Calu3 (cell line): ENCODE measurements at regions not wholly inside any gene's neighbourhood (a gene's known extent, or its start where the extent isn't known, plus 50 kb on each side); places are given as distances from the start of the nearest gene placed in this dataset.

Experiments used
- BruUV-seq: library from RNA; stranded (reverse); fragments of 400-500 nt; replicated peaks from 2 replicates; lab custom pipeline; 2021; lab: Mats Ljungman, UMichigan
- CTCF ChIA-PET: fragments of 300-600 bp; sonication (Branson Sonifier 250); formaldehyde crosslinking; loops from one replicate; lab custom pipeline; 2022; ENCODE audit warnings: antibody characterized with exemption; lab: Charles Lee
- DNase-seq: peaks from one replicate; pipeline ENCODE4 v3.0.0; 2022
- H3K27ac Mint-ChIP-seq: one replicate; pipeline ENCODE4 v1.8.0; 2022; ENCODE audit warnings: mixed read lengths; ENCODE audit not compliant: unreplicated experiment
- H3K27me3 Mint-ChIP-seq: one replicate; pipeline ENCODE4 v1.8.0; 2022; ENCODE audit warnings: mixed read lengths; ENCODE audit not compliant: unreplicated experiment
- H3K36me3 Mint-ChIP-seq: one replicate; pipeline ENCODE4 v1.8.0; 2022; ENCODE audit warnings: mild to moderate bottlenecking, moderate library complexity, mixed read lengths; ENCODE audit not compliant: insufficient read depth, unreplicated experiment
- H3K4me1 Mint-ChIP-seq: one replicate; pipeline ENCODE4 v1.8.0; 2022; ENCODE audit warnings: mild to moderate bottlenecking, low read depth, mixed read lengths; ENCODE audit not compliant: unreplicated experiment
- H3K4me3 Mint-ChIP-seq: one replicate; pipeline ENCODE4 v1.8.0; 2022; ENCODE audit warnings: mild to moderate bottlenecking, low read depth, moderate library complexity, mixed read lengths; ENCODE audit not compliant: unreplicated experiment
- H3K9me3 Mint-ChIP-seq: one replicate; pipeline ENCODE4 v1.8.0; 2022; ENCODE audit warnings: low read depth, mixed read lengths; ENCODE audit not compliant: unreplicated experiment
- intact Hi-C: fragments of 100-400 bp; cut with micrococcal nuclease; formaldehyde crosslinking; loops from one replicate; pipeline ENCODE4 v1.10.0; 2022; ENCODE audit not compliant: unreplicated experiment
- TF ChIP-seq, protein P1 (sequence below): fragments of 200-600 bp; IDR thresholded peaks from one replicate; pipeline ENCODE4 v1.8.0; 2022; ENCODE audit warnings: antibody characterized with exemption; ENCODE audit not compliant: unreplicated experiment

- CTCF ChIA-PET, result no interaction called here
- BruUV-seq, result no TSS peak
- Mint-ChIP-seq H3K36me3 (no peaks in the 10 kb centered on the region), H3K4me1 (no peaks in the 10 kb centered on the region), H3K27ac (no peak overlapping the region), H3K27me3 (no peaks in the 10 kb centered on the region), H3K9me3 (peaks cover 2% of the 10 kb centered on the region), H3K4me3 (no peak overlapping the region)
- TF ChIP-seq, protein P1, sequence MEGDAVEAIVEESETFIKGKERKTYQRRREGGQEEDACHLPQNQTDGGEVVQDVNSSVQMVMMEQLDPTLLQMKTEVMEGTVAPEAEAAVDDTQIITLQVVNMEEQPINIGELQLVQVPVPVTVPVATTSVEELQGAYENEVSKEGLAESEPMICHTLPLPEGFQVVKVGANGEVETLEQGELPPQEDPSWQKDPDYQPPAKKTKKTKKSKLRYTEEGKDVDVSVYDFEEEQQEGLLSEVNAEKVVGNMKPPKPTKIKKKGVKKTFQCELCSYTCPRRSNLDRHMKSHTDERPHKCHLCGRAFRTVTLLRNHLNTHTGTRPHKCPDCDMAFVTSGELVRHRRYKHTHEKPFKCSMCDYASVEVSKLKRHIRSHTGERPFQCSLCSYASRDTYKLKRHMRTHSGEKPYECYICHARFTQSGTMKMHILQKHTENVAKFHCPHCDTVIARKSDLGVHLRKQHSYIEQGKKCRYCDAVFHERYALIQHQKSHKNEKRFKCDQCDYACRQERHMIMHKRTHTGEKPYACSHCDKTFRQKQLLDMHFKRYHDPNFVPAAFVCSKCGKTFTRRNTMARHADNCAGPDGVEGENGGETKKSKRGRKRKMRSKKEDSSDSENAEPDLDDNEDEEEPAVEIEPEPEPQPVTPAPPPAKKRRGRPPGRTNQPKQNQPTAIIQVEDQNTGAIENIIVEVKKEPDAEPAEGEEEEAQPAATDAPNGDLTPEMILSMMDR, result no peak
- intact Hi-C loops, result no loop called here
- DNase-seq, result no peak
Observed at GRCh38 chr13:63389756-63390155, 1974.1 kb upstream of the PCDH20 start.

- TF ChIP-seq, protein P1, result no peak
- no peaks in the 10 kb centered on the region for H3K36me3 Mint-ChIP-seq
- no peak for DNase-seq
- H3K4me1 Mint-ChIP-seq, result no peaks in the 10 kb centered on the region
- no TSS peak for BruUV-seq
- intact Hi-C loops, result no loop called here
- no peak overlapping the region for H3K27ac Mint-ChIP-seq
- peaks cover 10% of the 10 kb centered on the region for H3K9me3 Mint-ChIP-seq
- H3K27me3 Mint-ChIP-seq, result no peaks in the 10 kb centered on the region
- no peak overlapping the region for H3K4me3 Mint-ChIP-seq
- CTCF ChIA-PET, result no interaction called here
Observed at GRCh38 chr13:63381078-63381859, 1965.6 kb upstream of the PCDH20 start.

GRCh38 chr13:63377986-63378385, 1962.3 kb upstream of the PCDH20 start:
- TF ChIP-seq, protein P1, result no peak
- Mint-ChIP-seq H3K4me3 (no peak overlapping the region), H3K27me3 (no peaks in the 10 kb centered on the region), H3K36me3 (no peaks in the 10 kb centered on the region), H3K4me1 (no peaks in the 10 kb centered on the region), H3K9me3 (peaks cover 12% of the 10 kb centered on the region), H3K27ac (no peak overlapping the region)
- no peak for DNase-seq
- intact Hi-C loops, result no loop called here
- CTCF ChIA-PET, result no interaction called here
- BruUV-seq, result no TSS peak

DNA sequence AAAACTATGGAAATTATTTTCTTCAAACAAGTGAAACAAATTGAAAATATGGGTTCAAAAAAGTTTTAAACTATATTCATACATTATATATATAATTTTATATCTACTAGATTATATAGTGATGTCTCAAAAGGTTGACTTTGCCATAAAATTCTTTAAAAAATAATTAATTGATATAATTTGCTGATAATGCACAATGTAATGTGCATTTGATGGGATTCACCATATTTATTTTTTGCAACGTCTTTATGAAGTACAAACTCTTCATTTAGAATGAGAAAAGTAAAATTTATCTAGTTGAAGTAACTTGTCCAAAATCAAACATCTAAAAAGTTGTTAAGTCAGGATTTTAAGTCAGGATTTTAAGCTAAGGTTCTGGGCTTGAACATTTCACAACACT, 1954.5 kb upstream of the PCDH20 start:
- Mint-ChIP-seq H3K36me3 (no peaks in the 10 kb centered on the region), H3K4me3 (no peak overlapping the region), H3K4me1 (no peaks in the 10 kb centered on the region), H3K27me3 (no peaks in the 10 kb centered on the region), H3K27ac (no peak overlapping the region), H3K9me3 (no peaks in the 10 kb centered on the region)
- intact Hi-C loops, result no loop called here
- BruUV-seq, result no TSS peak
- CTCF ChIA-PET, result no interaction called here
- DNase-seq, result no peak
- TF ChIP-seq, protein P1, result no peak
